ENCODE measurements at regions not wholly inside any gene's neighbourhood (a gene's known extent, or its start where the extent isn't known, plus 50 kb on each side); places are given as distances from the start of the nearest gene placed in this dataset.

DNA sequence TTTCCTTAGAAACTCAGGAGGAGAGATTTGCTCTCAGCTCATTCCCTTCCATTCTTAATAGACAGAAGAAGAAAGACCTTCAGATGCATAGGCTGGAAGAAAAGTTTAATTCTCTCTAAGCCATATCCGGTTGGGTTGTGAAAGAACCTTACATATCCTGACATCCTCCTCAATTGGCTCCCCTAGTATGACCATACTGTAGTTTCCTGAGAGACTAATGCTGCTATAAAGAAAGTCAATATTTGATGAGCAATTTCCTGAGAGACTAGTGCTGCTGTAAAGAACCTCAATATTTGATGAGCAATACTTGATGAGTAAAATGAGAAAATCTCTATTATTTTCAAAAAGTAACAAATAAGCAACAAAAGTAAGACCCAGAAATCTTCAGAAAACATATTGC, 888.5 kb upstream of the SORCS1 start:
- TF ChIP-seq, protein P1, sequence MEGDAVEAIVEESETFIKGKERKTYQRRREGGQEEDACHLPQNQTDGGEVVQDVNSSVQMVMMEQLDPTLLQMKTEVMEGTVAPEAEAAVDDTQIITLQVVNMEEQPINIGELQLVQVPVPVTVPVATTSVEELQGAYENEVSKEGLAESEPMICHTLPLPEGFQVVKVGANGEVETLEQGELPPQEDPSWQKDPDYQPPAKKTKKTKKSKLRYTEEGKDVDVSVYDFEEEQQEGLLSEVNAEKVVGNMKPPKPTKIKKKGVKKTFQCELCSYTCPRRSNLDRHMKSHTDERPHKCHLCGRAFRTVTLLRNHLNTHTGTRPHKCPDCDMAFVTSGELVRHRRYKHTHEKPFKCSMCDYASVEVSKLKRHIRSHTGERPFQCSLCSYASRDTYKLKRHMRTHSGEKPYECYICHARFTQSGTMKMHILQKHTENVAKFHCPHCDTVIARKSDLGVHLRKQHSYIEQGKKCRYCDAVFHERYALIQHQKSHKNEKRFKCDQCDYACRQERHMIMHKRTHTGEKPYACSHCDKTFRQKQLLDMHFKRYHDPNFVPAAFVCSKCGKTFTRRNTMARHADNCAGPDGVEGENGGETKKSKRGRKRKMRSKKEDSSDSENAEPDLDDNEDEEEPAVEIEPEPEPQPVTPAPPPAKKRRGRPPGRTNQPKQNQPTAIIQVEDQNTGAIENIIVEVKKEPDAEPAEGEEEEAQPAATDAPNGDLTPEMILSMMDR (conservative IDR thresholded peaks at IDR 0.05; ENCODE audit: low read length): no peak
- no peak for TF ChIP-seq EZH2phosphoT487 (IDR thresholded peaks at IDR 0.05; ENCODE audit: borderline replicate concordance)

All from Loucy (cell line).